CD1c-positive myeloid dendritic cell (primary cell): ENCODE measurements at regions not wholly inside any gene's neighbourhood (a gene's known extent, or its start where the extent isn't known, plus 50 kb on each side); places are given as distances from the start of the nearest gene placed in this dataset.

ENCODE experiments used
- DNase-seq: peaks from one replicate; pipeline ENCODE4 v3.0.0-alpha.2; 2016; ENCODE audit errors: extremely low spot score

DNA sequence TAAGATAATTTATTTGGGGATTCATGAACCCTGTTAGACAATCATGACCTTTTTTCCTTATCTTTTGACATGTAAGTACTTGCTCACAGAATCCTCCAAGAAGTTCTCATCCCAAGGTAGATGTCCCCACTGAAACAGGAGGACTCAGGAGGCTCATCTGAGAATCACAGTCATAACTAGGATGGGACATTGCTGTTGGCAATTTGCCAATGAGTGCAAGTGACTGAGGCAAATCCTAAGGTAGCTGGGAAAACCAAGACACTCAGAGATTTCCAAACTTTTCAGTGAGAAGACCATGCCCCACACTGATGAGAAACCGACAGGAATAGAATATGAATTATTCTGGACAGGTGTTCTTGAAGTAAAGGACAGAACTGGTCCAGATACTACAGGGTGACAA, 735.0 kb downstream of the TMEM182 start:
- no peak for DNase-seq

GRCh38 chr2:103506812-103507211, 745.0 kb downstream of the TMEM182 start:
- no peak for DNase-seq

- DNase-seq: no peak
Measured at GRCh38 chr2:103512442-103512841, 750.6 kb downstream of the TMEM182 start.

- DNase-seq: no peak
Measured at GRCh38 chr2:103520547-103520946, 758.7 kb downstream of the TMEM182 start.

- no peak for DNase-seq
Measured at GRCh38 chr2:103525756-103526155, 763.9 kb downstream of the TMEM182 start.

DNA sequence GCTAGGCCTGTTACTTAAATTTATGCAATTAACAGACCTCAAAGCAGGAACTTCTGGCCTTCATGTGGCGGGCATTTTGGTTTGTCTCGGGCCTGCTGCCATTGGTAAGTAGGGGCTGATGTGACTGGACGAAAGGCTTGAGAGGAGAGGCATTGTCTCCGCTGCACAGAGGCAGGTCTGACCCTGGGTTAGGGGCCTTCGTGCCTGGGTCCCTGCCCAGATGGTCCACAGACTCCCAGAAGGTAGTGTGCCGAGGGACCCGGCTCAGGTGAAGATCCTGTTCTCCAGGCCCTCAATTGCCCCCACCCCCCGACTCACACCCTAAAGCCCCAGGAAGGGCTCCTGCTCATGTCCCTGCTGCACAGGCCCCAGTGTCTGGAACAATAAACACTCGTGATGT, 764.9 kb downstream of the TMEM182 start:
- no peak for DNase-seq

GRCh38 chr2:103527278-103527677, 765.4 kb downstream of the TMEM182 start:
- DNase-seq: no peak

DNA sequence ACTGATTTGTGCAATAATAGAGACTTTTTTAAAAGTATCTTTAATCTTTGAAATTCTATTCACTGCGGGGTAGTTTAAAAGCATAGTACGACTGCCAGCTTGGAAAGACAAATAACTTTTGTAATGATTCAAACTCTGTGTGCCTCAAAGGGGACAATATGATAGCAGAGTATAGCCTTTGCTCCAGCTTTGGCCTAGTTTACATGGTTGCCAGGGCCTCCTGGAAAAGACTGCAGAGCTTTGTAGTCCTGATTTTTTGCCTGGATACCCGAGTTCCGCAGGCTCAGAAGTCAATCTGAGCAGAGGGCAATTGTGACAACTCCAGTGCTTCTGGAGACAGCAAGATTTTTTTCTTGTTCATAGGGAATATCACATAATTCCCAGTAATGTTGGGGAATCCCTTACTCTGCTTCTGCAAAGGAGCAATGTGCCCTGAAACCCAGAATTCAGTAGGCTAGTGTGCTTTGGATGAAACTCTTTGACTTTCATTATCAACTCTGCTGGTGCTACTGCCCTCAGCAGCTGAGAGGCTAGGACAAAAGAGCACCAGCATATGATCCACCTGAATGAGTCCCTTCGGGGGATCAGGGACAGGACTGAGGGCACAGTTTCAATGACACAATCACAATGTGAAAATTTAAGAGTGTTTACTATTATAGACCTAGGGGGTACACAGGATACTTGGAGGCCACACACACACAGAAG, 768.1 kb downstream of the TMEM182 start:
- no peak for DNase-seq

- no peak for DNase-seq
Measured at GRCh38 chr2:103552775-103553174, 790.9 kb downstream of the TMEM182 start.

DNA sequence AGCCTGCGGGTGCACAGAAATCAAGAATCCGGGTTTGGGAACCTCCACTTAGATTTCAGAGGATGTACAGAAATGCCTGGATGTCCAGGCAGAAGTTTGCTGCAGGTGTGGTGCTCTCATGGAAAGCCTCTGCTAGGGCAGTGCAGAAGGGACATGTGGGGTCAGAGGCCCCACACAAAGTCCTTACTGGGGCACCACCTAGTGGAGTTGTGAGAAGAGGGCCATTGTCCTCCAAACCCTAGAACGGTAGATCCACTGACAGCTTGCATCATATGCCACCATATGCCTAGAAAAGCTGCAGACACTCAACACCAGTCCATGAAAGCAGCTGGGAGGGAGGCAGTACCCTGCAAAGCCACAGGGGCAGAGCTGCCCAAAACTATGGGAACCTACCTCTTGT, 833.0 kb downstream of the TMEM182 start:
- no peak for DNase-seq

DNA sequence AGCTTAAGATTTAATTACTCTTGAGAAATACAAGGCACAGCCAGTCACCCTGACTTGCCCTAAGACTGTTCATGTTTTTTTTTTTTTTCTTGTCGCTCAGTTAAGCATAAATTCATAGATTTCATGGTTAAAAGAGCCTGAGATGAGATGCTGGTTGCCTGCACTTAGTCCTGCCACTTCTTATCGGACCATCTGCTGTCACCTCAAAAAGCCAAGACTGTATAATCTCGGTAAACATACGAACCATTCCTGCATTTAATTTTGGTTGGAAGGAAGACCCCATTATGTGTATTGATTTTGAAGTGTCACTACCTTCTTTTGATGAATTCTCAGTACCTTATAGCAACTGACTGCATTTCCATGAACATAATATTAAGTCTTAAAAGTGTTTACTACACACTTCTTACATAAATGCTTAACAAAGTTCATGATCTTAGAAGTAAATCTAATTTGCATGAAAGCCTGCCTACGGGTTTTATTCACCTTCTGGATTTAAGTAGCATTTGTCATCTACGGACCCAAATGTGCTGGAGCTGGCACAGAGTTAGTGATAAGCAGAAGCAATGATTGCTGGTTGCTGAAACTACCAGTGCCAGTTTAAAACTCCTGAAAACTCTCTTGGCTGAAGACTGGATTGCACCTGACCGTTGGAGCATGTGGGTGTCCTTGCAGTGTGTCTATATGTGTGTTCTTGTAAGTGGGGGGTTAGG, 843.4 kb downstream of the TMEM182 start:
- no peak for DNase-seq

GRCh38 chr2:103615611-103616105, 853.8 kb downstream of the TMEM182 start:
- no peak for DNase-seq

- DNase-seq: no peak
Measured at GRCh38 chr2:103616891-103617290, 855.1 kb downstream of the TMEM182 start.

- no peak for DNase-seq
Measured at GRCh38 chr2:103618112-103618511, 856.3 kb downstream of the TMEM182 start.

DNA sequence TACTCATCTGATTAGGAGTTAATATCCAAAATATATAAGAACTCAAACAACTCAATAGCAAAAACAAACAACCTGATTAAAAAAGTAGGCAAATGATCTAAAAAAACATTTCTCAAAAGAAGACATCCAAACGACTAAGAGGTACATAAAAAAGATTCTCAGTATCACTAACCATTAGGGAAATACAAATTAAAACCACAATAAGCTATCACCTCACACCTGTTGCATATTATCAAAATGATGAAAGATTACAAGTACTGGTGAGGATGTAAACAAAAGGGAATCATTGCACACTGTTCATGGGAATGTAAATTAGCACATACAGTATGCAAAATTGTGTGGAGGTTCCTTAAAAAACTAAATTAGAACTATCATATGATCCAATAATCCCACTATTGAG, 865.5 kb downstream of the TMEM182 start:
- no peak for DNase-seq

- DNase-seq: no peak
Measured at GRCh38 chr2:103638978-103639377, 877.1 kb downstream of the TMEM182 start.

DNA sequence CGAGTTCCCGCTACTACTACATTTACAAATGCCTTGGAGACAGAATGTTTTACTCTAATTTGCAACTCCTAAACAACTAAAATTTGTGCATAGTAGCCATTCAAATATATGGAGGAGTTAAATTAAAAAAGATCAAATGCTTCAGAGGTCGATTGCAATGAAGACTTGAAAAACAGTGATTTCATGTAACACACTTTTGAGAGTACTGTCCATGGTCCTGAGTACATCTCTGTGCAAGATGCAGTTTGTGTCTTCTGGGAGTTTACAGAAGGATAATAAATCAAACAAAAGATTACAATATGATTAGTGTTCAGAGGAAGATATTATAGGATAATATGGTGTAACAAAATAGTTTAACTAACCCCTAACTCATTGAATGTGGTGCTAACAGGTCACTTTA, 894.7 kb downstream of the TMEM182 start:
- DNase-seq: no peak

DNA sequence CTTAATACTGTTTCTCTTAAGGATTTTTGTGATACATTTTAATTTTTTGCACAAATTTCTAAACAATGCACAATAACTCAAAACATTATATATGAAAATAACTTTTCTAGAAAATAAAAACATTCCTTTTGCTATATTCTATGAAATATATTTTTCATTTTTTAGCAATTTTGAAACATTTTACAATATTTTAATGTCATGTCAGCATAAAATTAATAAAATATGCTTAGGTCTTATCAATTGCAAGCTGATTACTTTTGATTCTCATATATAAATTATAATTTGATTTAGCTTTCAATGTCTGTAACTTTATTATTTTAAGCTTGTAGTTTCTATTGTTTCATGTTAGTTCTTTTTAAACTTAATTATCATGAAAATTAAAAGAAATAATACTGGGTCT, 898.7 kb downstream of the TMEM182 start:
- no peak for DNase-seq

- no peak for DNase-seq
Measured at GRCh38 chr2:103660947-103661346, 899.1 kb downstream of the TMEM182 start.

DNA sequence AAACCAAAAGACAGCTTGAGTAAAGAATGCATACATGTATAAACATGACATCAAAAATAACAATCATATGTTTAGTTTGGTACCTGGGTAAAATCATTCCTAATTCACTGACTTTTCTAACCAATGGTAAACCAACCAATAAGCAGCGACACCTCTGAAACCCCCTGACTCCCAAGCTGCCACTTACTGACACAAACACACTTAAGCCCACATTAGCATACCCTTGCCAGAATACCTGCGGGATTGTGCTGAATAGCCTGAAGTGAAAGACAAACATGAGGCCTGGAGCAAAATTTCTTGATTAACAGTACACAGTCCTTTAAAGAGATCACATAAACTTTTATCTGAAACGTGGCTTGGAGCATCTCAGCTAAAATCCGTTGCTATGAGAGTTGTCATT, 902.9 kb downstream of the TMEM182 start:
- DNase-seq: no peak

- DNase-seq: no peak
Measured at GRCh38 chr2:103667335-103667884, 905.6 kb downstream of the TMEM182 start.

DNA sequence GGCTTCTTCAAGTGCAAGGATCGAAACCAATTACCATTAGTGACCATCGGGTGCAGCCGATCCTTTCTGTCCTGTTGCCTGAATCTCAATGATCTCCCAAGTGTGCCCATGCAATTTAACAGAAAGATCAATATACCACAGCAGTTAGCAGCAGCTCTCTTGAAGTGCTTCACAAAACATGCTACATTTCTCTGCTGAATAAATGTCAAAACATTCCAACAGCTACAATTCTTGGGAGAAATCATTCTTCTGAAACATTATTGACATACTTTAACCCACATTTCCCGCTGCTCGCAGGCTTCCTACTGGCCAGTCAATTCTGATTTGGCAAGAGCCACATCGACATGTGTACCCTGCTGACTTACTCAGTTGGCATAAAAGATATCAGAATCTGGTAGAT, 907.7 kb downstream of the TMEM182 start:
- no peak for DNase-seq
